ENCODE measurements at regions not wholly inside any gene's neighbourhood (a gene's known extent, or its start where the extent isn't known, plus 50 kb on each side); places are given as distances from the start of the nearest gene placed in this dataset.

DNA sequence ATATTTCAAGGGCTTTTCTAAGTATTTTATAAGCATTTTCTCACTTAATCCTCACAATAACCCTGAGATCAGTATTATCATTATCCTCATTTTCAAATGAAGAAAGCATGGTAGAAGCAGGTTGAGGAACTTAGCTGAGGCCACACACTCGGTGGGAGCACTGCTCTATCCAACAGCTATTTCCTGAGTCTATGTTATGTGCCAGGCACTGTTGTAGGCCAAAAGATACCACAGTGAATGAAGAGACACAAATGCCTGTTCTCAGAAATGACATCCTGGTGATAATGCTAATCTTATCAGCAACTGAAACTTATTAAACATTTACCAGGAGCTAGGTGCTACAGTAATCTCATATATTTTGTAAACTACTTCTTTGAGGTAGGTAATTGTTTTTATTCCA, 553.9 kb upstream of the ARGLU1 start:
- H3K9me3 ChIP-seq, result no peaks in the 10 kb centered on the region
- TF ChIP-seq POLR2A (IDR thresholded peaks at IDR 0.05), result no peak
- TF ChIP-seq, protein P1, sequence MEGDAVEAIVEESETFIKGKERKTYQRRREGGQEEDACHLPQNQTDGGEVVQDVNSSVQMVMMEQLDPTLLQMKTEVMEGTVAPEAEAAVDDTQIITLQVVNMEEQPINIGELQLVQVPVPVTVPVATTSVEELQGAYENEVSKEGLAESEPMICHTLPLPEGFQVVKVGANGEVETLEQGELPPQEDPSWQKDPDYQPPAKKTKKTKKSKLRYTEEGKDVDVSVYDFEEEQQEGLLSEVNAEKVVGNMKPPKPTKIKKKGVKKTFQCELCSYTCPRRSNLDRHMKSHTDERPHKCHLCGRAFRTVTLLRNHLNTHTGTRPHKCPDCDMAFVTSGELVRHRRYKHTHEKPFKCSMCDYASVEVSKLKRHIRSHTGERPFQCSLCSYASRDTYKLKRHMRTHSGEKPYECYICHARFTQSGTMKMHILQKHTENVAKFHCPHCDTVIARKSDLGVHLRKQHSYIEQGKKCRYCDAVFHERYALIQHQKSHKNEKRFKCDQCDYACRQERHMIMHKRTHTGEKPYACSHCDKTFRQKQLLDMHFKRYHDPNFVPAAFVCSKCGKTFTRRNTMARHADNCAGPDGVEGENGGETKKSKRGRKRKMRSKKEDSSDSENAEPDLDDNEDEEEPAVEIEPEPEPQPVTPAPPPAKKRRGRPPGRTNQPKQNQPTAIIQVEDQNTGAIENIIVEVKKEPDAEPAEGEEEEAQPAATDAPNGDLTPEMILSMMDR (IDR thresholded peaks at IDR 0.05), result no peak
- H3K4me1 ChIP-seq, result no peaks in the 10 kb centered on the region
- 56 to 61% methylated on average over 1 of the region's 1 CpG for WGBS, 2 donors
- H3K36me3 ChIP-seq, result no peaks in the 10 kb centered on the region
- H3K4me3 ChIP-seq, result no peak overlapping the region
- H3K27ac ChIP-seq, result no peak overlapping the region
- intact Hi-C loops (cut with DNase I), result no loop called here
- no peak for DNase-seq
- no peaks in the 10 kb centered on the region for H3K27me3 ChIP-seq

DNA sequence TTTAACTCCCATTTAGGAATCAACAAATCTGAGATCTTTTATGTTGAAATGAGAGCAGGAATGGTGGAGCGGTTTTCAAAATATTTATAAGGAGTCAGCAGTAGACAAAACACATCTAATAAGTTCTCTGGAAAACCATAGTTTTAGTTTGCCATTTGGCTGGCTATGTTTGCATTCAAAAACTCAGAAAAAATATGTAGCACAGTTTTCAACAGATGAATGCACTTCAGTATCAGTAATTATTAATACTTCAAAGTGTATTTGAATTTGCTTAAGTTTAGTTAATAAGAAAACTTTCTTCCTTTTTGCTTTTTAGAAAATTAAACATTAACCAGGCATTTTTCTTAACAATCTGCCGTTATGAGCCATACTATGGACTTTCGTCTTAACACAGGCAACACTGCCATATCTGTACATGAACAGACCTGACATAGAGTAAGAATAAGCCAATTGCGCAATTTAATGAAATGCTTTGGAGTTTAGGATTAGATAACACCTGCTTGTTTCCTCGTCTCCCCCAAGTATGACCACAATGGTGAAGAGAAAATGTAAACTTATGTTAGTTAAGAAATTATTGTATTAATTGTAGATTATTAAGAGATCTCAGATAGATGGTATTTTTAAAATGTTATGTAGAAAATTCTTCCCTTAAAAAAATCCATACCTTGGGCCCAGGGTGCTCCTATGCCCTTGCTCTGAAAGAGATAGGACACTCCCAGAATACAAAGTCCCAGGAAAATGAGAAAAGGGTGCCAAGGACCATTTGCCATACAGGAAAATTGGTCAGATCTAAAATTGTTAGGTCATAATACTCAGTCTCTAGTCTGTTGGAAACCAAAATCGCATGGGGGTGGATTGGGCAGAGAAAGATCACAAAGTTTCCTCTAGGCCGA, 552.3 kb upstream of the ARGLU1 start:
- Histone ChIP-seq H3K27ac (no peak overlapping the region), H3K9me3 (no peaks in the 10 kb centered on the region), H3K4me3 (no peak overlapping the region), H3K4me1 (no peaks in the 10 kb centered on the region), H3K27me3 (no peaks in the 10 kb centered on the region), H3K36me3 (no peaks in the 10 kb centered on the region)
- intact Hi-C loops (cut with DNase I), result no loop called here
- TF ChIP-seq, protein P1 (IDR thresholded peaks at IDR 0.05), result no peak
- TF ChIP-seq POLR2A (IDR thresholded peaks at IDR 0.05), result no peak
- WGBS, 2 donors, result 66 to 76% methylated on average over 7 of the region's 7 CpGs
- DNase-seq, result no peak

DNA sequence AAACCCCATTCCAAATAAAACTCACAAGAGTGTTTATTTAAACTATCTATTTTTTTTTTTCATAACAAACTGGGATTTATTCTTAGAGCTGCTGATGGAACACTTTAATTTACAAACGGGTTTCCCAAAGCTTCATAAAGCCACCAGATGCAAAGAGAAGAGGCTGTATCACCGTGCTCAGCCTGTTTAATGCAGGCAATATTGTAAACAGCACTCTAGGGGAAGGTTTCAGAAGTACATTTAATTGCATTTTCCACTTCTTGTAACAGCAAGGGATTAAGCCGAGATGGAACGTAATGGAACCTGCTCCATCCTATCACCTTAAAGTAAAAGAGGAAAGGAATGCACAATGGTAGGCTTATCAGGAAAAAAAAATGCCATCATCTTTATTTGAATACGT, 550.6 kb upstream of the ARGLU1 start:
- no peaks in the 10 kb centered on the region for H3K27me3 ChIP-seq
- no peak overlapping the region for H3K27ac ChIP-seq
- no peak overlapping the region for H3K4me3 ChIP-seq
- H3K4me1 ChIP-seq, result no peaks in the 10 kb centered on the region
- intact Hi-C loops (cut with DNase I), result no loop called here
- H3K36me3 ChIP-seq, result no peaks in the 10 kb centered on the region
- no peak for DNase-seq
- no peak for TF ChIP-seq POLR2A (IDR thresholded peaks at IDR 0.05)
- TF ChIP-seq, protein P1 (IDR thresholded peaks at IDR 0.05), result no peak
- no peaks in the 10 kb centered on the region for H3K9me3 ChIP-seq
- 56 to 58% methylated on average over 5 of the region's 5 CpGs for WGBS, 2 donors

DNA sequence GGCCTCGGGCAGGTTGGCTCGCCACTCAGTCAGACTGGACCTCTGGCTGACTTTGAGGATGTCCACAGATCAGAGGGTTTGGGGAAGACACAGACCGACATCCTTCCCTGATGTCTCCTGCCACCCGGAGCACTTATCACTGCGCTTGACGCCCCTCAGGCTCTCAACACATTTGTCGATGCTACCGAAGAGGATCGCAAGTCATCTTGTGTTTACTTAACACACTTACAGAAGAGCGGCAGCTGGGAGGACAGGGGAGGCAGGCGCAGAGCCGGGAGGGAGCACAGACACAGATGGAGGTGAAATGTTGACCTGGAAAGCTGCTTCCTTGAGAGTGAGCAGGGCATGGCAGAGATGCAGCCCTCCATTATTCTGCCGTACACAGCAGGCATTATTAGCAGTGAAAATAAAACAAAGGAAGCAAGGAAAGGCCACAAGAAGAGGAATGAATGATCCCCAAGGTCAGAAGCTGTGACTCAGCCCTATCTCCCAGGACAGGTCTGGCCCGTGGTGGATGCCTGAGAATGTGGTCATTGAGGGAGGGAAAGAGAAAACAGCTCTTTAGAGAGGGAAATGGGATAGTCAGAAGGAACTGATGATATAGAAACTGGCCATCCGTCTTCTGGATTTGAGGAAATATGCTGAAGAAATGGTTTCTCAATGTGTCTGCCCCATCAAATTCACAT, 549.5 kb upstream of the ARGLU1 start:
- H3K9me3 ChIP-seq, result no peaks in the 10 kb centered on the region
- no peaks in the 10 kb centered on the region for H3K27me3 ChIP-seq
- intact Hi-C loops (cut with DNase I), result no loop called here
- H3K4me1 ChIP-seq, result no peaks in the 10 kb centered on the region
- 80 to 82% methylated on average over 11 to 15 of the region's 15 CpGs for WGBS, 2 donors
- H3K4me3 ChIP-seq, result no peak overlapping the region
- no peak for TF ChIP-seq POLR2A (IDR thresholded peaks at IDR 0.05)
- TF ChIP-seq, protein P1 (IDR thresholded peaks at IDR 0.05), result no peak
- no peak for DNase-seq
- H3K36me3 ChIP-seq, result no peaks in the 10 kb centered on the region
- H3K27ac ChIP-seq, result no peak overlapping the region

DNA sequence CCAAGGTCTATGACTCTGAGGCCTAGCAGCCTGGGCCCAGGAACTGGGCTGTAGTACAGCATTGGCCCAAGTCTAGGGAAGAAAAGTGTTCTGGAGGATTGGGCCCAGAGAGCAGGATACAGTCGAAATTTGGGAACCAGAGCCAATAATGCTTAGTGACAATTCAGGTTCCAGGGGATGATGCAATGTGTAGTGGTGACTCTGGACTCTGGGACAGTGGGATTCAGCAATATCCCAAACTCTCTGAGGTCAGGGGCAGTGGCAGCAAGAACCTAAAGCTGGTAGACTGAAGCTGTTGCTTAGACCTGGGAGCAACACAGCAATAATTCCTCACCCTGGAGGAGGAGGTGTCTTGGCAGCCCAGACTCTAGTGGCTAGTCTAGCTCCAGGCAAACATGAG, 545.5 kb upstream of the ARGLU1 start:
- DNase-seq, result no peak
- no peaks in the 10 kb centered on the region for H3K4me1 ChIP-seq
- no peaks in the 10 kb centered on the region for H3K27me3 ChIP-seq
- 33 to 62% methylated on average over 1 of the region's 1 CpG for WGBS, 2 donors
- H3K9me3 ChIP-seq, result peaks cover 0 to 6% (median 3%) of the 10 kb centered on the region in 3 donors
- no peak overlapping the region for H3K27ac ChIP-seq
- TF ChIP-seq, protein P1 (IDR thresholded peaks at IDR 0.05), result no peak
- TF ChIP-seq POLR2A (IDR thresholded peaks at IDR 0.05), result no peak
- no peak overlapping the region for H3K4me3 ChIP-seq
- no peaks in the 10 kb centered on the region for H3K36me3 ChIP-seq
- intact Hi-C loops (cut with DNase I), result no loop called here
